Nephron progenitor cell (in vitro differentiated cells): ENCODE measurements at regions not wholly inside any gene's neighbourhood (a gene's known extent, or its start where the extent isn't known, plus 50 kb on each side); places are given as distances from the start of the nearest gene placed in this dataset.

Experiments
- DNase-seq: peaks from one replicate; pipeline ENCODE4 v3.0.0; 2021
- H3K27ac Mint-ChIP-seq: 2 replicates; pipeline ENCODE4 v1.8.0; 2021; ENCODE audit warnings: mild to moderate bottlenecking, moderate library complexity, mixed read lengths
- H3K27me3 Mint-ChIP-seq: 2 replicates; pipeline ENCODE4 v1.8.0; 2021; ENCODE audit warnings: mild to moderate bottlenecking, low read depth, mixed read lengths; ENCODE audit not compliant: poor library complexity
- H3K36me3 Mint-ChIP-seq: 2 replicates; pipeline ENCODE4 v1.8.0; 2021; ENCODE audit warnings: low read depth, mixed read lengths
- H3K4me1 Mint-ChIP-seq: 2 replicates; pipeline ENCODE4 v1.8.0; 2021; ENCODE audit warnings: mixed read lengths
- H3K4me3 Mint-ChIP-seq: 2 replicates; pipeline ENCODE4 v1.8.0; 2021; ENCODE audit warnings: mild to moderate bottlenecking, moderate library complexity, mixed read lengths
- H3K9me3 Mint-ChIP-seq: 2 replicates; pipeline ENCODE4 v1.8.0; 2021; ENCODE audit warnings: mild to moderate bottlenecking, moderate library complexity, mixed read lengths
- TF ChIP-seq, protein P1 (sequence below): fragments of 200-600 bp; sonication (generic); IDR thresholded peaks from 2 replicates; pipeline ENCODE4 v1.5.0; 2021; ENCODE audit warnings: antibody characterized with exemption

DNA sequence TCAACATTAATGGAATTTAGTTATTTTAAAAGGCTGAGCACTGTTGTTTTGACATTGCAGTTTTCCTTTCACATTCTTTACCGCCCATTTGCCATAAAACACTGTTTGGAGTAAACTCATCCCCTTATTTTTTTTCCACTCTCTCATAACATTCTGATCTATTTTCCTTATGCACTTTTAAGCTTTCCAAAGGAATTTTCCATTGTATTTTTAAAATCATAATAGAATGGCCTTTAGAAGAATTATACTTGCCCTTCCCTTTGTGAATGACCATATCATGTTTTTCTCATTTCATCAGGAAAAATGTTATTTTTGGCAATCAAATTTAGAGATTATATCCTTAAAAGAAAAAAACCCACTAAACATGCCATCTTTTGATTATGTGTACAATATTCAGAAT is 1074.2 kb downstream of the STIM2 start:
- Mint-ChIP-seq H3K4me1 (no peaks in the 10 kb centered on the region), H3K27me3 (no peaks in the 10 kb centered on the region), H3K27ac (no peak overlapping the region), H3K36me3 (no peaks in the 10 kb centered on the region), H3K9me3 (no peaks in the 10 kb centered on the region), H3K4me3 (no peak overlapping the region)
- no peak for DNase-seq
- TF ChIP-seq, protein P1, sequence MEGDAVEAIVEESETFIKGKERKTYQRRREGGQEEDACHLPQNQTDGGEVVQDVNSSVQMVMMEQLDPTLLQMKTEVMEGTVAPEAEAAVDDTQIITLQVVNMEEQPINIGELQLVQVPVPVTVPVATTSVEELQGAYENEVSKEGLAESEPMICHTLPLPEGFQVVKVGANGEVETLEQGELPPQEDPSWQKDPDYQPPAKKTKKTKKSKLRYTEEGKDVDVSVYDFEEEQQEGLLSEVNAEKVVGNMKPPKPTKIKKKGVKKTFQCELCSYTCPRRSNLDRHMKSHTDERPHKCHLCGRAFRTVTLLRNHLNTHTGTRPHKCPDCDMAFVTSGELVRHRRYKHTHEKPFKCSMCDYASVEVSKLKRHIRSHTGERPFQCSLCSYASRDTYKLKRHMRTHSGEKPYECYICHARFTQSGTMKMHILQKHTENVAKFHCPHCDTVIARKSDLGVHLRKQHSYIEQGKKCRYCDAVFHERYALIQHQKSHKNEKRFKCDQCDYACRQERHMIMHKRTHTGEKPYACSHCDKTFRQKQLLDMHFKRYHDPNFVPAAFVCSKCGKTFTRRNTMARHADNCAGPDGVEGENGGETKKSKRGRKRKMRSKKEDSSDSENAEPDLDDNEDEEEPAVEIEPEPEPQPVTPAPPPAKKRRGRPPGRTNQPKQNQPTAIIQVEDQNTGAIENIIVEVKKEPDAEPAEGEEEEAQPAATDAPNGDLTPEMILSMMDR: no peak

DNA sequence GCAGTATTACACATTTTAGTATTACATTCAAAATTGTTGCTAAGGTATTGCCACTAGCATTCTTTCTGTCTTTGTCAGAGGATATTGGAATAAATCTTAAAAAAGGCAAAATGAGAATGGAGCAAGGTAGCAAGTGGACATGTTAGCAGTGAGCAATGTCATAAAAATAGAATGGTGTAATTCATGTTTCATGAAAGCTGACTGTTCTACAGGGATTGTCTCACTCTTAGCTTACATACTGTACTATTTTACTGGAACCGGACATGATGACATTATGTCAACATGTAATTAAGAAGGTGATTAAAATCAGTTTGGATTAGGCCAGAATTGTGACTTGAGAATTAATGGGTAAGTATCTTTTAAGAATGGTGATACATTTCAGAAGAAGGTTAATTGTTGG is 1086.2 kb downstream of the STIM2 start:
- TF ChIP-seq, protein P1: no peak
- Mint-ChIP-seq H3K4me3 (no peak overlapping the region), H3K27me3 (no peaks in the 10 kb centered on the region), H3K27ac (no peak overlapping the region), H3K9me3 (no peaks in the 10 kb centered on the region), H3K36me3 (no peaks in the 10 kb centered on the region), H3K4me1 (no peaks in the 10 kb centered on the region)
- DNase-seq: no peak

DNA sequence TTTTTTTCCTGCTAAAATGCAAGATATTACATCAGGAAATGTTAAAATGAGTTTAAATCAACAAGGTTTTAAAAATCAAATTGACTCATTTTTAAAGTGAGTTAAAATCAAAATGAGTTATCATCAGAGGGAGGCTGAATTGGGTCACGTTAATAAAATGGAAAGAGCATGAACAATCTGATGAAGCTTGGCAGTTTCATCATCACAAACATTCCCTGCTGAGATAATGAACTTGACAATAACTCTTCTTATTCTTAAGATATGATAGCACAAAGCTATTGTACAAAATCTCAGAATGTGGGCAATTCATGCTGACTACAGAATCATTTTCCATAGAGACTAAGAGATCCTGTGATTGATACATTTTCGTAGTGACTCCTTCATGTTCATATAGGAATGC is 1086.7 kb downstream of the STIM2 start:
- H3K27ac Mint-ChIP-seq: no peak overlapping the region
- no peaks in the 10 kb centered on the region for H3K27me3 Mint-ChIP-seq
- no peaks in the 10 kb centered on the region for H3K4me1 Mint-ChIP-seq
- no peak overlapping the region for H3K4me3 Mint-ChIP-seq
- TF ChIP-seq, protein P1: no peak
- H3K9me3 Mint-ChIP-seq: no peaks in the 10 kb centered on the region
- H3K36me3 Mint-ChIP-seq: no peaks in the 10 kb centered on the region
- DNase-seq: no peak

DNA sequence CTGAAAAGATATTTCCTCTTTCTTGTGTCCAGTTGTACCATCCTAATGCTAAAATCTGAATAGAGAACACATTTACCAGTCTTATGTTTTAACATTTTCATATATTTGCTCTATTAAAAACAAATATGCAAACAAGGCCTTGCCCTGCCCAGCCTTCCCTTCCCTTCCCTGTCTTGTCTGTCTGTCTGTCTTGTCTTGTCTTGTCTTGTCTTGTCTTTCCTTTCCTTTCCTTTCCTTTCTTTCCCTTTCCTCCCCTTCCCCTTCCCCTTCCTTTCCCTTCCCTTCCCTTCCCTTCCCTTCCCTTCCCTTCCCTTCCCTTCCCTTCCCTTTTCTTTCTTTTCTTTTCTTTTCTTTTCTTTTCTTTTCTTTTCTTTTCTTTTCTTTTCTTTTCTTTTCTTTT is 1103.5 kb downstream of the STIM2 start:
- TF ChIP-seq, protein P1: no peak
- Mint-ChIP-seq H3K4me1 (no peaks in the 10 kb centered on the region), H3K27me3 (no peaks in the 10 kb centered on the region), H3K27ac (no peak overlapping the region), H3K4me3 (no peak overlapping the region), H3K9me3 (no peaks in the 10 kb centered on the region), H3K36me3 (no peaks in the 10 kb centered on the region)
- DNase-seq: no peak

DNA sequence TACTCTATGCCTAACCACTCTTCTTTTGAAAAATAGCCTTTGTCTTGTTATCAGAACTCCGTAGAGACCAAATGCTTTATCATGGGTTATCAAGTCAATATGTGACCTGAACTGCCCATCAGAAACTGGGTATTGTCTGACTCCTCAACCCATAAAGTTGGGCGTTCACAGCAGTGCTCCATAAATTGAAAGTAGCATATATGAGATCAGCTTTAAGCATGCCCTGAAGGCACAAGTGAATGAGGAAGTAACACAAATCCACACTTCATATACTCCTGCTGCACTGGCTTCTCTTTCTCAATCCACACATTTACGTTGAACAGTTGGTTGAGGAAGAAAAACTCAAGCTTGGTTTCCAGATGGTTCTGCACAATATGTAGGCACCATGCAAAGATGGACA is 1106.0 kb downstream of the STIM2 start:
- H3K36me3 Mint-ChIP-seq: no peaks in the 10 kb centered on the region
- no peaks in the 10 kb centered on the region for H3K9me3 Mint-ChIP-seq
- H3K4me3 Mint-ChIP-seq: no peak overlapping the region
- H3K27ac Mint-ChIP-seq: no peak overlapping the region
- H3K27me3 Mint-ChIP-seq: no peaks in the 10 kb centered on the region
- H3K4me1 Mint-ChIP-seq: no peaks in the 10 kb centered on the region
- no peak for DNase-seq
- TF ChIP-seq, protein P1: no peak

DNA sequence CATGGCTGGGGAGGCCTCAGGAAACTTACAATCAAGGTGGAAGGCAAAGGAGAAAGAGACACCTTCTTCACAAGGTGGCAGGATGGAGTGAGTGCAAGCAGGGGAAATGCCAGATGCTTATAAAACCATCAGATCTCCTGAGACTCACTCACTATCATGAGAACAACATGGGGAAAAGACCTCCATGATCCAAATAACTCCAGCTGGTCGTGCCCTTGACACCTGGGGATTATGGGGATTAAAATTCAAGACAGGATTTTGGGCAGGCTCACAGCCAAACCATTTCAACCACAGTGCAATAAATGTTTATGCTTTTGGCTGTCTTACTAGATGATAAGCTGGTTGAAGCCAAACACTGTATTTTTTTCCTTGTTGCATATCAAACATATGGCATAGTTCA is 1112.4 kb downstream of the STIM2 start:
- DNase-seq: no peak
- H3K36me3 Mint-ChIP-seq: no peaks in the 10 kb centered on the region
- no peaks in the 10 kb centered on the region for H3K4me1 Mint-ChIP-seq
- no peak overlapping the region for H3K27ac Mint-ChIP-seq
- no peak overlapping the region for H3K4me3 Mint-ChIP-seq
- peaks cover 7% of the 10 kb centered on the region for H3K9me3 Mint-ChIP-seq
- H3K27me3 Mint-ChIP-seq: peaks cover 3% of the 10 kb centered on the region
- TF ChIP-seq, protein P1: no peak
